ENCODE measurements at regions not wholly inside any gene's neighbourhood (a gene's known extent, or its start where the extent isn't known, plus 50 kb on each side); places are given as distances from the start of the nearest gene placed in this dataset.

GRCh38 chr18:61034580-61034979 is 298.6 kb upstream of the CDH20 start:
- TF ChIP-seq CTCF (IDR thresholded peaks at IDR 0.05; ENCODE audit: low read depth, low read length, missing input control) (no peak), JUND (IDR thresholded peaks at IDR 0.05) (no peak), RAD21 (IDR thresholded peaks at IDR 0.05) (no peak), MAX (IDR thresholded peaks at IDR 0.05) (no peak), REST (IDR thresholded peaks at IDR 0.05) (no peak), GABPA (IDR thresholded peaks at IDR 0.05 in 1 of 2, conservative IDR thresholded peaks at IDR 0.05 in 1 of 2) (no peak)
